Body of pancreas (tissue), 4 donors: ENCODE measurements at regions not wholly inside any gene's neighbourhood (a gene's known extent, or its start where the extent isn't known, plus 50 kb on each side); places are given as distances from the start of the nearest gene placed in this dataset.
A peak's percentile ranks its signal among the peaks of the same experiment; 100 is the strongest.

Source experiments
- ATAC-seq: fragments of 150-250 bp; one replicate; pipeline ENCODE4 v1.9.1; 2016
- DNase-seq, 4 donors: peaks; one replicate each; pipeline ENCODE4 v3.0.0-alpha.2; 2019
- H3K27ac ChIP-seq, 4 donors: fragments of 200-600 bp; sonication (generic); 1 replicate in 3 of 4; 2 replicates in 1 of 4; pipeline versions ENCODE4 v1.5.1 to v1.6.1; 2016 to 2019; ENCODE audit warnings: mild to moderate bottlenecking in 1 of 4, mixed read lengths in 1 of 4, moderate library complexity in 1 of 4
- H3K27me3 ChIP-seq, 2 donors: fragments of 200-600 bp; sonication (generic); one replicate each; pipeline ENCODE4 v1.6.0; 2016; ENCODE audit warnings: mild to moderate bottlenecking in 1 of 2
- H3K36me3 ChIP-seq, 2 donors: fragments of 200-600 bp; sonication (generic); replicated peaks in 1 of 2; 2 replicates each; pipeline ENCODE4 v1.5.1; 2016; ENCODE audit warnings: low read depth in 2 of 2; ENCODE audit not compliant: insufficient read depth in 1 of 2
- H3K4me1 ChIP-seq: fragments of 200-600 bp; sonication (generic); one replicate; pipeline ENCODE4 v1.6.0; 2016
- H3K4me3 ChIP-seq, 2 donors: fragments of 200-600 bp; sonication (generic); 1 replicate in 1 of 2; 2 replicates in 1 of 2; pipeline ENCODE4 v1.5.1; 2016 to 2019
- H3K9me3 ChIP-seq, 3 donors: fragments of 200-600 bp; sonication (generic); 1 replicate in 2 of 3; 2 replicates in 1 of 3; pipeline ENCODE4 v1.5.1; 2016
- POLR2A ChIP-seq, 3 donors: fragments of 450-650 bp; IDR thresholded peaks; one replicate each; pipeline ENCODE4 v1.6.1; 2016; ENCODE audit warnings: antibody characterized with exemption in 3 of 3, mild to moderate bottlenecking in 2 of 3
- WGBS, 2 donors: methylation state at CpG; one replicate each; pipeline ENCODE4 v1.1.5; 2017; 5-methylcytosine and 5-hydroxymethylcytosine counted together
- intact Hi-C: fragments of 100-400 bp; cut with DNase I; formaldehyde crosslinking; loops from one replicate; pipeline ENCODE4 v1.15.1; 2023
- TF ChIP-seq, protein P1 (sequence below), 7 experiments: fragments of 450-650 bp in 4 of 7; fragments of 200-600 bp in 3 of 7; sonication (generic) in 3 of 7; IDR thresholded peaks; one replicate each; pipeline ENCODE4 v1.5.1; 2016 to 2019; ENCODE audit warnings: antibody characterized with exemption in 7 of 7

DNA sequence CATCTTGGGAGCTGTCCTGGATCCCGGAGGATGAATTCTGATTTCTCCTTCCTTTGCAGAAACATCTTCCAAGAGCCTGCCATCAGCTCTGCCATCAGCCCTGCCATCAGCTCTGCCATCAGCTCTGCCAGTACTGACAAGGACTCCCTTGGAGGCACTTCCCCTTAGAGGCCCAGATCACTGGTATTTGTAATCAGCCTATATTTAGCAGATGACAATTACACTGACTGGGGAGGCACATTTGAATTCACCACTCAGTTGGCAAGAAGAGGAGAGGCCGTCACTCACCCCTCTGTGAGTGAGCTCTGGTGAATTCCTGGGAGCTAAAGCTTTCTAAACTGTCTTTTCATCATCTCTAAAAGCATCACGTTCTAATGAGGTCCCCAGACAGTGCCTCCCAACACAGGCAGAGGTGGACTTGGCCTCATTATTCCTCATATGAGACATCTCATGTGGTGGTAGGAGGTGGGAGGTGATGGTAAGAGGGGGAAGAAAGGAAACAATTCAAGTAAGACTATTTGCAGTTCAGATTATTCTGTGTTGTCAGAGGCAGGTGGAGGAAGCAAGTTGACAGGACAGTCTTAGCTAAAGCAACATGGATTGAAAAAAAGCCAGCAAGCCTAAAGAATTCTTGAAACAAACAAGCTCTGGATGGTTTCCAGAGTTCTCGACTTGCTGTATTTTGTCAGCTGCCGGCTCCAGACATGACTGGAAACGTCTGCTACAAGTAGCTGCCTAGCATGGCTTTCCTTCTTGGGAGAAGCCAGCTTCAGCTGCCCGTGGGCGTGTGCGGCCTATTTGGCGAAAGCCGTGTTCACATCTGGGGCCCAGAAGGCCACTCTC lies 771.7 kb downstream of the TBC1D22A start:
- no peaks in the 10 kb centered on the region for H3K27me3 ChIP-seq
- H3K4me1 ChIP-seq: no peaks in the 10 kb centered on the region
- no peaks in the 10 kb centered on the region for H3K9me3 ChIP-seq
- TF ChIP-seq, protein P1, sequence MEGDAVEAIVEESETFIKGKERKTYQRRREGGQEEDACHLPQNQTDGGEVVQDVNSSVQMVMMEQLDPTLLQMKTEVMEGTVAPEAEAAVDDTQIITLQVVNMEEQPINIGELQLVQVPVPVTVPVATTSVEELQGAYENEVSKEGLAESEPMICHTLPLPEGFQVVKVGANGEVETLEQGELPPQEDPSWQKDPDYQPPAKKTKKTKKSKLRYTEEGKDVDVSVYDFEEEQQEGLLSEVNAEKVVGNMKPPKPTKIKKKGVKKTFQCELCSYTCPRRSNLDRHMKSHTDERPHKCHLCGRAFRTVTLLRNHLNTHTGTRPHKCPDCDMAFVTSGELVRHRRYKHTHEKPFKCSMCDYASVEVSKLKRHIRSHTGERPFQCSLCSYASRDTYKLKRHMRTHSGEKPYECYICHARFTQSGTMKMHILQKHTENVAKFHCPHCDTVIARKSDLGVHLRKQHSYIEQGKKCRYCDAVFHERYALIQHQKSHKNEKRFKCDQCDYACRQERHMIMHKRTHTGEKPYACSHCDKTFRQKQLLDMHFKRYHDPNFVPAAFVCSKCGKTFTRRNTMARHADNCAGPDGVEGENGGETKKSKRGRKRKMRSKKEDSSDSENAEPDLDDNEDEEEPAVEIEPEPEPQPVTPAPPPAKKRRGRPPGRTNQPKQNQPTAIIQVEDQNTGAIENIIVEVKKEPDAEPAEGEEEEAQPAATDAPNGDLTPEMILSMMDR (IDR thresholded peaks at IDR 0.05): no peak
- no peak for TF ChIP-seq POLR2A (IDR thresholded peaks at IDR 0.05)
- 53 to 63% methylated on average over 9 to 11 of the region's 11 CpGs for WGBS, 2 donors
- ATAC-seq (no peak), DNase-seq (peak in 1 of 4 donors; percentile 10)
- H3K36me3 ChIP-seq: no peaks in the 10 kb centered on the region
- H3K4me3 ChIP-seq: no peak overlapping the region
- no peak overlapping the region for H3K27ac ChIP-seq
- intact Hi-C loops: no loop called here

DNA sequence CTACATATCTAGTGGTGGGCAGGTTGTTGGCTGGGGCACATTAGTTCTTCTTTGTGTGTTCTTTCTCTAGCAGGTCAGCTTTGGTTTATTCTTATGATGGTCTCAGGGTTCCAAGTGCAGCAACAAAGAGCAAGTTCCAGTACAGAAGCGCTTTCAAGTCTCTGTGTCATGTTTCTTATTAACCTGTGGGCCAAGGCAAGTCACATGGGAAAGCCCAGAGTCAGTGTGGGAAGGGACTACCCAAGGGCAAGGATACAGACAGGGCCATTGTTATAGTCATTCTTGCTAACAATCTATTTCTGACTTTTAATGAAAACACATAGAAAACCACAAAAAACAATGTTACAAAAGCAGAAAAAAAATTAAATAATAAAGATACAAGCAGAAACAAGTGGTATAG lies 754.6 kb downstream of the TBC1D22A start:
- intact Hi-C loops: no loop called here
- no peak for ATAC-seq
- no peaks in the 10 kb centered on the region for H3K36me3 ChIP-seq

DNA sequence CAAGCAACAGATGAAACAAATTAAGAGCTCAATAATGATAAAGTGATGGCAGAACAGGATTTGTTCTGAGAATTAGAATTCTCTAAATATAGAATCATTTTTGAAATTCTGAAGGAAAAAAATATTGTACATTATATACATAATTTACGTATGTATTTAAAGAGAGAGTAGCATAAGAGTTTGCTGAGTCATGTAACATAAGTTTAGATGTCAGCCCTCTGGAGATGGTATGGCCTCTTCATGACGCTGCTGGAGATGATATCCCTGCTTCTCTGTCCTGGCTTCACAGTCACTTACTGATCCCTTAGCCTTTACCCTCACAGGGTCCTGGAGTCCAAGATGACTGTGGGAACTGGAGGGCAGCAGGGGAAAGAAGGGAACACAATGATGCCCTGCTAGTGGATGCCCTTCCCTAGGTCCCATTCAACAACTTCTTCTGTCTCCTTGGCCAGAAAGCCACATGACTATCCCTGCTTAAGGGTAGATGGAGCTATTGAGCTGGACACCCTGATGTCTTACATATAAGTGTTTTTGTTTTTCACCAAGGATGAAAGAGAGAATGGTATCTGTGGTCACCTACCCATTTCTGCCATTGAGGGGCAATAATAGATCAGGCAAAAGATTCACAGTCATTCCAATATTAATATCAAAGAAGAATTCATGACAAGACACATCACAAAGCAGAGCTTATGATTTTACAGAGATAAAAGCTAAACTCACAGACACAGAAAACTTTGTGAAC lies 753.1 kb downstream of the TBC1D22A start:
- Histone ChIP-seq H3K4me1 (no peaks in the 10 kb centered on the region), H3K4me3 (no peak overlapping the region), H3K27me3 (no peaks in the 10 kb centered on the region), H3K9me3 (no peaks in the 10 kb centered on the region), H3K36me3 (no peaks in the 10 kb centered on the region), H3K27ac (no peak overlapping the region)
- no peak for TF ChIP-seq POLR2A (IDR thresholded peaks at IDR 0.05)
- TF ChIP-seq, protein P1 (IDR thresholded peaks at IDR 0.05): no peak
- DNase-seq (no peak), ATAC-seq (no peak)
- 54 to 59% methylated on average over 2 of the region's 2 CpGs for WGBS, 2 donors
- intact Hi-C loops: no loop called here

More for the DNA sequence above, 754.6 kb downstream of the TBC1D22A start:
- no peak overlapping the region for H3K27ac ChIP-seq
- no peak for DNase-seq
- no peak overlapping the region for H3K4me3 ChIP-seq
- no peak for TF ChIP-seq POLR2A (IDR thresholded peaks at IDR 0.05)
- TF ChIP-seq, protein P1 (IDR thresholded peaks at IDR 0.05): no peak
- no peaks in the 10 kb centered on the region for H3K27me3 ChIP-seq
- no peaks in the 10 kb centered on the region for H3K4me1 ChIP-seq
- H3K9me3 ChIP-seq: no peaks in the 10 kb centered on the region
- WGBS, 2 donors: 40 to 83% methylated on average over 1 of the region's 1 CpG

DNA sequence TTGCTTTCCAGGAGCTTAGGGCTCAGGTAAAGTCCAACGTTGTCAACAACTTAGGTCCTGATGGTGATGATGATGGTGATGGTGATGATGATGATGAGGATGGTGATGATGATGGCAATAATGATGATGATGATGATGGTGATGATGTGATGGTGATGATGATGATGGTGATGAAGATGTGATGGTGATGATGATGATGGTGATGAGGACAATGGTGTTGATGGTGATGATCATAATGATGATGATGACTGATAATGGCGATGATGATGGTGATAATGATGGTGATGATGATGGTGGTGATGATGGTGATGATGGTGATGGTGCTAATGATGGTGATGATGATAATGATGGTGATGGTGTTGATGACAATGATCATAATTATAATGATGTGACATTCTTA lies 750.2 kb downstream of the TBC1D22A start:
- no peak for DNase-seq
- Histone ChIP-seq H3K27ac (no peak overlapping the region), H3K4me3 (no peak overlapping the region), H3K27me3 (no peaks in the 10 kb centered on the region), H3K9me3 (no peaks in the 10 kb centered on the region), H3K4me1 (no peaks in the 10 kb centered on the region), H3K36me3 (no peaks in the 10 kb centered on the region)
- no peak for ATAC-seq
- TF ChIP-seq POLR2A (IDR thresholded peaks at IDR 0.05): no peak
- TF ChIP-seq, protein P1 (IDR thresholded peaks at IDR 0.05): no peak
- intact Hi-C loops: no loop called here
- 39 to 45% methylated on average over 2 of the region's 2 CpGs for WGBS, 2 donors
